Glutamatergic neuron (in vitro differentiated cells): ENCODE measurements at regions not wholly inside any gene's neighbourhood (a gene's known extent, or its start where the extent isn't known, plus 50 kb on each side); places are given as distances from the start of the nearest gene placed in this dataset.

Experiments
- DNase-seq: peaks from one replicate; pipeline ENCODE4 v3.0.0; 2022
- H3K27ac Mint-ChIP-seq: one replicate; pipeline ENCODE4 v1.8.0; 2020; ENCODE audit warnings: mild to moderate bottlenecking, mixed read lengths, inconsistent platforms; ENCODE audit not compliant: unreplicated experiment
- H3K27me3 Mint-ChIP-seq: one replicate; pipeline ENCODE4 v1.8.0; 2020; ENCODE audit warnings: mild to moderate bottlenecking, moderate library complexity, mixed read lengths, inconsistent platforms; ENCODE audit not compliant: unreplicated experiment
- H3K36me3 Mint-ChIP-seq: one replicate; pipeline ENCODE4 v1.8.0; 2020; ENCODE audit warnings: mild to moderate bottlenecking, mixed read lengths, inconsistent platforms; ENCODE audit not compliant: unreplicated experiment
- H3K4me1 Mint-ChIP-seq: one replicate; pipeline ENCODE4 v1.8.0; 2020; ENCODE audit warnings: mild to moderate bottlenecking, low read depth, mixed read lengths, inconsistent platforms; ENCODE audit not compliant: unreplicated experiment
- H3K4me3 Mint-ChIP-seq: one replicate; pipeline ENCODE4 v1.8.0; 2020; ENCODE audit warnings: mild to moderate bottlenecking, mixed read lengths, inconsistent platforms; ENCODE audit not compliant: unreplicated experiment
- H3K9me3 Mint-ChIP-seq: one replicate; pipeline ENCODE4 v1.8.0; 2020; ENCODE audit warnings: mild to moderate bottlenecking, moderate library complexity, mixed read lengths, inconsistent platforms; ENCODE audit not compliant: unreplicated experiment
- CTCF ChIP-seq: fragments of 200-600 bp; sonication (generic); IDR thresholded peaks from one replicate; pipeline ENCODE4 v1.5.0; 2021; ENCODE audit not compliant: partially characterized antibody, unreplicated experiment

DNA sequence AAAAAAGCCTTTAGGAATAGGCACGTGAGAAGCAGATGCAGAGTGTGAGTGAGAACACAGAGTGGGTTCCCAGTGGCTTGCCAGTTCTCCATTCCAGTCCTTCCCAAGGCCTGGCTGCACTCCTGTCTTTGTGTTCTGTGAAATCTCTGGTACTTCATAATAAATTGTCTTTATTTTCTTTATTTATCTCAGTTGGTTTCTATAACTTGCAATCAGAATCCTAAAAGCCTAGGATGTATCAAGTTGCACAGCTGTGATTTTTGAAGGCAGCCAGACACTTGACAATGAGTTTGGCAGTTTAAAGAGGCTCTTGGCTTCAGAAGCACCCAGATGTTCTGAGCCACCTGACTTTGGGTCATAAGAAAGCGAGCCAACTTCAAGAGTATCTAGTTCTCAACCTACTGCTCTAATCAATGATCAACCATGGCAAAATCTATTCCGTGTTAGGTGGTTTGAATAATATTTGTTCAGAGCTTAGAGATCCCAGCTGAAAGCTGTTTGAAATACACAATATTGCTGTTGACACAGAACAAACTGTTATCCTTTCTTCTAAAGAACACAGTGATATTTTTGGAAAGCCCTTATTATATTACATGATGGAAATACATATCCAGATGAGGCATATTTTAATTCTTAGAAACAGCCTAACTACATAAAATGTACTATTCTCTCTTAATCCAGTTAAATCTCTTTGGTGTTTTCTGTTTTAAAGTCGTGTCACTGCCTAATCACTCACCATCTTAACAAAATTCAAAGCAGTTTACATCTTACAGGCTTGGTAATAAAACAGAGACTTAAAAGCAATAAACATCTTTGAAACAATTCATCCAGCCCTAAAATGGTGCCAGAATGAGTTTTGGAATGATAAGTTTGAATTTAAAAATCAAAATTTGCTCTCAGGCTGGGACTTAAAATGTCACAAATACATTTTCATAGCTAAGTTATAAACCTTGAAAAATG lies 483.0 kb upstream of the NBEA start:
- no peaks in the 10 kb centered on the region for H3K36me3 Mint-ChIP-seq
- H3K4me3 Mint-ChIP-seq: no peak overlapping the region
- H3K9me3 Mint-ChIP-seq: no peaks in the 10 kb centered on the region
- no peak for TF ChIP-seq CTCF
- peaks cover 3% of the 10 kb centered on the region for H3K4me1 Mint-ChIP-seq
- DNase-seq: no peak
- no peak overlapping the region for H3K27ac Mint-ChIP-seq
- peaks cover 3% of the 10 kb centered on the region for H3K27me3 Mint-ChIP-seq

DNA sequence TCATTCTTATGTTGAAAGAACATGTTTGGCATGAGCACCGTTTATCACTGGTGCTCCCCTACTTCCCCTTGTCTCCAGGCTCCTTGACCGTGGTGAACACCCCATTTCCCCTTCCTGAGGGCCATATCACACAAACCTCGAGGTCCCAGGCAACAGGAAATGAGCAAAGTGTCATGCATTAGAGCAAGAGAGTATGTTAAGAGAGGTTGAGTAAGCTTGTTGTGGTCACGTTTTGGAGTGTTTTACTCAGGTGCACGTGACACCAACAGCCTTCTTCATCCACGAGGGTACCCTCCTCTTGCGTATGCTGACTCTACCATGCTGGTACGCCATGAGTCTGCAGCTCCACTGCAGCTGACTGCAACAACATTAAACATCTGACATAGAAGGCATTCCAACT lies 482.2 kb upstream of the NBEA start:
- DNase-seq: no peak
- Mint-ChIP-seq H3K9me3 (no peaks in the 10 kb centered on the region), H3K4me3 (no peak overlapping the region), H3K27ac (no peak overlapping the region), H3K27me3 (peaks cover 2% of the 10 kb centered on the region), H3K4me1 (peaks cover 3% of the 10 kb centered on the region), H3K36me3 (no peaks in the 10 kb centered on the region)
- no peak for TF ChIP-seq CTCF

DNA sequence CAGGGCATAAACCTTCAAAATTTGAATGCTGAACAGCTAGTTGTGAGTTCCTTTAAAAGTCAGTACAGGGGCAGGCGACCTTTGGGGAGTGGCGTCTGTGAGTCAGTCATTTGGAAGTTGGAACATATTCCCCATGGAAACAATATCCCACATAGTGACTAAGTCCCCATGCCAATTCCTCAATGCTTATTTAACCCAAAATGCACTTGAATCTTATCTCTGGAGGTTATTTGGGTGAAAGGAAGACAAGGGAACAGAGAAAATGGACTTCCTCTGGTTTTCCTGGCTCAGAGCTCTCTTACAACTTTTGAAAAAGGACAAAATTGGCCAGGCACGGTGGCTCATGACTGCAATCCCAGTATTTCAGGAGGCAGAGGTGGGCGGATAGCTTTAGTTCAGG lies 479.2 kb upstream of the NBEA start:
- Mint-ChIP-seq H3K27me3 (peaks cover 3% of the 10 kb centered on the region), H3K27ac (no peak overlapping the region), H3K9me3 (no peaks in the 10 kb centered on the region), H3K4me3 (no peak overlapping the region), H3K4me1 (peaks cover 3% of the 10 kb centered on the region), H3K36me3 (peaks cover 4% of the 10 kb centered on the region)
- TF ChIP-seq CTCF: no peak
- no peak for DNase-seq

DNA sequence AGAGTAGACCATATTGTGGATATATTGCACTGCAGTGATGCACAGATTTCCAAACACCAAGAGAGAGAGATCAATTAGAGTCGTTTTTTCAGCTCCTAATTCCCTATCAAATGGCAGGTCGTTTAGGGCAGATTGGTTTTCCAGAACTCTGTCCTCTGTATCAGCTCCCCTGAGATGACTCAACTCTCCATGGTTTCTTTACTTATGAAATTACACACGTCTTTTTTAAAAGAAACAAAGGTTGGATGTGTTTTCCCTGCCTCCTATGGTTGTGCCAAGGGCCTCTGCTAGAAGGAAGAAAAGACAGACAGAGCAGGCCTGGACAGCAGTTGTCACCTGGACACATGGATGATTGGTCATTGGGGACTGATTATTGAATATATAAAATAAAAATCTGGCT lies 478.1 kb upstream of the NBEA start:
- H3K9me3 Mint-ChIP-seq: no peaks in the 10 kb centered on the region
- H3K27ac Mint-ChIP-seq: no peak overlapping the region
- DNase-seq: no peak
- no peak for TF ChIP-seq CTCF
- H3K36me3 Mint-ChIP-seq: peaks cover 4% of the 10 kb centered on the region
- H3K27me3 Mint-ChIP-seq: peaks cover 3% of the 10 kb centered on the region
- H3K4me1 Mint-ChIP-seq: peaks cover 3% of the 10 kb centered on the region
- no peak overlapping the region for H3K4me3 Mint-ChIP-seq

DNA sequence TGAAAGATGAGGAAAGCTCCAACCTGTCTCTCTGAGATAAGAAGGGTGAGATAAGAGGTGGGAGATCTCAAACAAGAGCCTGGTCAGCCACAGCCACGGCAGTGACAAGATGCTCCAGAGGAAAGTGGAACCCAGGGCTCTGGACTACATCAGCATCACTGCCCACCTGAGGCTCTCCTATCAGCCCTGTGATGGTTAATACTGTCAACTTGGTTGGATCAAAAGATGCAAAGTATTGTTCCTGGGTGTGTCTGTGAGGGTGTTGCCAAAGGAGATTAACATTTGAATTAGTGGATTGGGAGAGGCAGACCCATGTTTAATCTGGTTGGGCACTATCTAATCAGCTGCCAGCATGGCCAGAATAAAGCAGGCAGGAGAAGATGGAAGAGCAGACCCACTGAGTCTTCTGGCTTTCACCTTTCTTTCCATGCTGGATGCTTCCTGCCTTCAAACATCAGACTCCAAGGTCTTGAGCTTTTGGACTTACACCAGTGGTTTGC lies 476.6 kb upstream of the NBEA start:
- TF ChIP-seq CTCF: no peak
- no peaks in the 10 kb centered on the region for H3K9me3 Mint-ChIP-seq
- peaks cover 4% of the 10 kb centered on the region for H3K36me3 Mint-ChIP-seq
- peaks cover 3% of the 10 kb centered on the region for H3K4me1 Mint-ChIP-seq
- DNase-seq: no peak
- peaks cover 3% of the 10 kb centered on the region for H3K27me3 Mint-ChIP-seq
- H3K4me3 Mint-ChIP-seq: no peak overlapping the region
- no peak overlapping the region for H3K27ac Mint-ChIP-seq
